ENCODE measurements at regions not wholly inside any gene's neighbourhood (a gene's known extent, or its start where the extent isn't known, plus 50 kb on each side); places are given as distances from the start of the nearest gene placed in this dataset.
"Not testable (repeated sequence)": the region's sequence is repeated elsewhere in the genome, so short reads cannot be mapped to it uniquely, and the experiment has no call there.

- DNase-seq = no peak
Observed at GRCh38 chr7:57638666-57639065, 188.7 kb downstream of the ZNF716 start.

DNA sequence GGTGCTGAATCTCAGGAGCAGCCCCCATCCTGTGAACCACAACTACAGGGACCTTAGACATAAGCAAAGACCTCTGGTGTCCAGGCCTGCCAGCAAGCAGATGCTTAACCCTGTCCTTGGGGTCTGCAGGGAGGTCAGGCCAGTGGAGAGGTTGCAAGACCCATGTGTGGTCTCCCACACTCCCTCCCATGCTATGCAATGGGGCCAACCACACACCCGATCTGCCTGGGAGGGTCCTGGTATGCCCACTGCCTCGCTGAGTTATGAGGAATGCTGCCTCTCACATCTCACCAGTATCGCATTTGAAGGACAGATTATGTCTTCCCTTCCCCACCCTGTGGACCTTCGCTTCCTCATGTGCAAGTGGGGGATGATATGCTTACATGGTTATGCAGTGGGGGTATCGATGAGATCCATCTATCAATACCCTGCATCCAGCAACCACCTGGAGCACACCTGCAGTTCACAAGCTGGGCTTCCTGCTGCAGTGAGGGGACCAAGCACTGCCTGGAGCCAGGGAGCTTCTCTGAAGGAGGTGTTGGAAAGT, 191.6 kb downstream of the ZNF716 start:
- no peak for DNase-seq

DNA sequence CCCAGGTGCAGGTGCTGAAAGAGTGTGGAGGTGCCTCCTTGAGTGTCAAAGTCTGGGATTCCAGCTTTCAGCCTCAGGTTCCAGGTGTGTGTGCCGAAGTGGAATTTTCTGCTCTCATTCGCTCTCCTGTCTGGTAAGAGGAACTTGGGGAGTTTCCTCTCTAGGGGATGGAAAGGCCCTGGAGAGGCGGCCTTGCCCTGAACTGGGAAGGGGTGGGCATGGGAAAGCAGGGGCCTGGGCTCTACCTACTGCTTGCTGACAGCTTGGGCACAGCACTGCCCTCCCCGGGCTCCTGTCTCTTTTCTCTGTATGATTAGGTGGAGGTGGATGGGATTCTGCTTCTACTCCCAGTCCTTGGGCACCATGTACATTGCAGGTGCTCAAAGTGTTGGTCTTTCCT, 192.8 kb downstream of the ZNF716 start:
- DNase-seq = no peak

DNA sequence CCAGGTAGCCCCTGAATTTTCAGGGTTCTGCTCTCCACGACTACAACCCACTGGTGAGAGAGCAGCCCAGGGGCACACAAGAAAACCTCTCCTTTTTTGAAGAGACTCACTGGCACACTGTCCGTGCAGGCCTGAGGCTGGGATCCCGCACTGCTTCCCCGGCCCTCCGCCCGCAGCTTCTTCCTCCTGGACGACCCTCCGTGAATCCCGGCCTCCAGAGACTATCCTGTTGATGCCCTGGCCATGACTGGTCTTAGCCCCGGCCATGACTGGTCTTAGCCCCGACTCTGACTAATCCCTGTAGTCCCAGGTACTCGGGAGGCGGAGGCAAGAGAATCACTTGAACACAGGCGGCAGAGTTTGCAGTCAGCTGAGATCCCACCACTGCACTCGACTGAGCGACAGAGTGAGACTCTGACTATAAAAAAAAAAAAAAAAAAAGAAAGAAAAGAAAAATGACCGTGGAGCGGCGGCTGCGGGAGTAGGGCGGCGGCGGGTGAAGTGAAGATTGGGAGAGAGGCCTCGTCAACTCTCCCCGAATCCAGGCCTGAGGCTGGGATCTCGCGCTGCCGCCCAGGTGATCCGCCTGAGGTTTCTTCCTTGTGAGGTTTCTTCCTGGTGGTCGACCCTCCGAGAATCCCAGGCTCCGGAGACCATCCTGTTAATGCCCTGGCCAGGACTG, 196.4 kb downstream of the ZNF716 start:
- DNase-seq = no peak

DNA sequence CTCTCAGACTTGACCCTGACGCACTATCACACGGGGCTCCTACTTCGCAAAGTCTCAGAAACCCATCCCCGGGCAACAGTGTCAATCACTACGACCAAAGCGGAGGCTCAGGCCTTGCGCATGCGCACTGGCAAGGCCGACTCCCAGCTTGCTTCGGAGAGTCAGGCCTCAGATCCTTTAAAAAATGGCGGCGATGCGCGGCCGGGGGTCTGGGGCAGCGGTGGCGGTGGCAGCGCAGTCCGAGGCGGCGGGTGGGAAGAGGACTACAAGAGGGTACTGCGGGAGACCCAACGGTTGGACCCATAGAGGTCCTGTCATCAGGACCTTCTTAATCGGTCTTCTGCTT, 196.9 kb downstream of the ZNF716 start:
- DNase-seq = peak; percentile 4 to 18

DNA sequence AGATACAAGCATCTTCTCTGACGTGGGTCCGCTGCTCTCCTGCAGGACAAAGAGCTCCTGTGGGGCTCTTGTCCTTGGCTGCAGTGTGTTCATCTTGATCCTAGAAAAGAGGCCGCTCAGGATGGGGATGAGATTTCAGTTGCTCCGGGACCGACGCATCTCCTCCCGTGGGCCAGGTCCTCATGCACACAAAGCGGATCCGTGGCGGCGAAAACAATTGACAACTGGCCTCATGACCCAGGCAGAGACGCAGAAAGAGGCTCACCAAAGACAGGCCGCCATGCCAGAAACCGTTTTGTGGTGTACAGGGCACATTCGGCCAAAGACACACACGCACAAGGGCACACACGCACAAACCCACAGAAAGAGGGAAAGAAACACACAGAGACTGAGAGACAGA, 200.4 kb downstream of the ZNF716 start:
- not testable (repeated sequence) for DNase-seq

GRCh38 chr7:57651006-57651405, 201.0 kb downstream of the ZNF716 start:
- peak in 1 of 2 experiments; percentile 10 for DNase-seq

GRCh38 chr7:57651611-57652010, 201.6 kb downstream of the ZNF716 start:
- DNase-seq = not testable (repeated sequence)

- DNase-seq = no peak
Observed at GRCh38 chr7:57653262-57653830, 203.4 kb downstream of the ZNF716 start.

DNA sequence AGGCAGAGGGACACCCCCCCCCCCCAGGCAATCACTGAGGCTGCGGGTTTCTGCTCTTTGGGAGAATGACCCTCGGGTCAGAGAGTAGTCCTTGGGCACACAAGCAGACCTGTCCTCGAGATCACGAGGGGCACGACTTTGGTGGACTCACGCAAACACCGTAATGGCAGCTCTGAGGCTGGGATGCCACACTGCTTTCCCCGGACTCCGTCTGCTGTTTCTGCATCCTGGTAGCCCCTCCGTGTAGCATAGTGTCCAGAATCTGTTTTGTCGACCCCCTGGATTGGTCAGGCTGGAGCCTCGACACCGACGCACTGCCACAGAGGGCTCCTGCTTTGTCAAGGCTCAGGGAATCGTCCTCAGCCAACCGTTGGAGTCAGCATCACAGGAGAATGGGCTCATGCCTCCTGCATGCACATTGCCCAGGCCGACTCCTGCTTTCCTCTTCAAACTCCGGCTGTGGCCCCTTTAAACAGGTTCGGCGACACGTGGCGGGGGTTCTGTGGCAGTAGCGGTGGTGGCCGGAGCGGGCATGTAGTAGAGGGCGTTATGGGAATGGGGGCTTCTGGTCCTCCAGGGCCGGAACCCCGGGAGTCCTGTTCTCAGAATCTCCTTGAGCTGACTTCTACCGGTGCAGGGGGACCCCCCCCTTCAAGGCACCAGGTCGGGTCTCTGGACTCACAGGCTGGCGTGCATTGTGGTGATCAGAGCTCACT, 205.3 kb downstream of the ZNF716 start:
- DNase-seq = not testable (repeated sequence)

DNA sequence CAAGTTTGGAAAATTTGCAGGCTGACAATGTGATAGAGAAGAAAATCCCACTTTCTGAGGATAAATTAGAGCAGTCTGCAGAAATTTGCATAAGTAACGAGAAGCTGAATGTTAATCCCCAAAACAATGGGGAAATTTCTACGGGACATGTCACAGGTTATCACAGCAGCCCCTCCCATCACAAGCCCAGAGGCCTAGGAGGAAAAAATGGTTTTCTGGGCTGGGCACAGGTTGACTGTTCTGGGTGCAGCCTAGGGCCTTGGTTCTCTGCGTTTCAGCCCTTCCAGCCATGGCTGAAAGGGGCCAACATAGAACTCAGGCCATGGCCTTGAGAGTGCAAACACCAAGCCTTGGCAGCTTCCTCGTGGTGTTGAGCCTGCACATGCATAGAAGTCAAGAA, 209.2 kb downstream of the ZNF716 start:
- DNase-seq = not testable (repeated sequence)

GRCh38 chr7:57676928-57677327, 227.0 kb downstream of the ZNF716 start:
- not testable (repeated sequence) for DNase-seq

- DNase-seq = no peak
Observed at GRCh38 chr7:57685418-57685817, 235.4 kb downstream of the ZNF716 start.
